ENCODE measurements at regions not wholly inside any gene's neighbourhood (a gene's known extent, or its start where the extent isn't known, plus 50 kb on each side); places are given as distances from the start of the nearest gene placed in this dataset.

- no peak for DNase-seq (ENCODE audit: low spot score)
- Mint-ChIP-seq H3K27me3 (ENCODE audit: unreplicated experiment) (no peaks in the 10 kb centered on the region), H3K36me3 (ENCODE audit: low read depth, unreplicated experiment) (no peaks in the 10 kb centered on the region), H3K9me3 (ENCODE audit: unreplicated experiment) (no peaks in the 10 kb centered on the region), H3K4me3 (ENCODE audit: unreplicated experiment) (no peak overlapping the region), H3K27ac (ENCODE audit: unreplicated experiment) (no peak overlapping the region), H3K4me1 (ENCODE audit: unreplicated experiment) (no peaks in the 10 kb centered on the region)
- TF ChIP-seq, protein P1, sequence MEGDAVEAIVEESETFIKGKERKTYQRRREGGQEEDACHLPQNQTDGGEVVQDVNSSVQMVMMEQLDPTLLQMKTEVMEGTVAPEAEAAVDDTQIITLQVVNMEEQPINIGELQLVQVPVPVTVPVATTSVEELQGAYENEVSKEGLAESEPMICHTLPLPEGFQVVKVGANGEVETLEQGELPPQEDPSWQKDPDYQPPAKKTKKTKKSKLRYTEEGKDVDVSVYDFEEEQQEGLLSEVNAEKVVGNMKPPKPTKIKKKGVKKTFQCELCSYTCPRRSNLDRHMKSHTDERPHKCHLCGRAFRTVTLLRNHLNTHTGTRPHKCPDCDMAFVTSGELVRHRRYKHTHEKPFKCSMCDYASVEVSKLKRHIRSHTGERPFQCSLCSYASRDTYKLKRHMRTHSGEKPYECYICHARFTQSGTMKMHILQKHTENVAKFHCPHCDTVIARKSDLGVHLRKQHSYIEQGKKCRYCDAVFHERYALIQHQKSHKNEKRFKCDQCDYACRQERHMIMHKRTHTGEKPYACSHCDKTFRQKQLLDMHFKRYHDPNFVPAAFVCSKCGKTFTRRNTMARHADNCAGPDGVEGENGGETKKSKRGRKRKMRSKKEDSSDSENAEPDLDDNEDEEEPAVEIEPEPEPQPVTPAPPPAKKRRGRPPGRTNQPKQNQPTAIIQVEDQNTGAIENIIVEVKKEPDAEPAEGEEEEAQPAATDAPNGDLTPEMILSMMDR (IDR thresholded peaks at IDR 0.05; ENCODE audit: unreplicated experiment): no peak
Observed at GRCh38 chr1:30273456-30273855, 449.9 kb downstream of the MATN1 start.

DNA sequence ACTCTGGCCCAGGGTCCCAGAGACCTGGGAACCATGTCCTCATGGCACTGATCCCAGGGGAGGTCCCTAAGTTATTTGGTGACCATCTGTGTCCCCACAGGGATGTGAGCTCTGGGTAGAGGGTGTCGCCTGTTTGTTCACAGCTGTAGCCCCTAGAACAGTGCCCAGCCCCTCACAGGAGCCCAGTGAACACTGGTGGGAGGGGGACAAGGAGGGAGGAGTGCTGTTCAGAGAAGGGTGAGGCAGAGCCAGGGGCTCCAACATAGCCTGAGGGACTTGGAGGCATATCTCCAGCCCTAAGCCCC lies 450.4 kb downstream of the MATN1 start:
- no peak overlapping the region for H3K27ac Mint-ChIP-seq (ENCODE audit: unreplicated experiment)
- no peak for DNase-seq (ENCODE audit: low spot score)
- TF ChIP-seq, protein P1 (IDR thresholded peaks at IDR 0.05; ENCODE audit: unreplicated experiment): no peak
- no peaks in the 10 kb centered on the region for H3K4me1 Mint-ChIP-seq (ENCODE audit: unreplicated experiment)
- H3K36me3 Mint-ChIP-seq (ENCODE audit: low read depth, unreplicated experiment): no peaks in the 10 kb centered on the region
- no peaks in the 10 kb centered on the region for H3K9me3 Mint-ChIP-seq (ENCODE audit: unreplicated experiment)
- H3K27me3 Mint-ChIP-seq (ENCODE audit: unreplicated experiment): no peaks in the 10 kb centered on the region
- H3K4me3 Mint-ChIP-seq (ENCODE audit: unreplicated experiment): no peak overlapping the region

GRCh38 chr1:30272277-30273020 lies 450.9 kb downstream of the MATN1 start:
- Mint-ChIP-seq H3K9me3 (ENCODE audit: unreplicated experiment) (no peaks in the 10 kb centered on the region), H3K27ac (ENCODE audit: unreplicated experiment) (no peak overlapping the region), H3K27me3 (ENCODE audit: unreplicated experiment) (no peaks in the 10 kb centered on the region), H3K4me3 (ENCODE audit: unreplicated experiment) (no peak overlapping the region), H3K4me1 (ENCODE audit: unreplicated experiment) (no peaks in the 10 kb centered on the region), H3K36me3 (ENCODE audit: low read depth, unreplicated experiment) (no peaks in the 10 kb centered on the region)
- DNase-seq (ENCODE audit: low spot score): no peak
- TF ChIP-seq, protein P1 (IDR thresholded peaks at IDR 0.05; ENCODE audit: unreplicated experiment): no peak

- Mint-ChIP-seq H3K4me1 (ENCODE audit: unreplicated experiment) (no peaks in the 10 kb centered on the region), H3K36me3 (ENCODE audit: low read depth, unreplicated experiment) (no peaks in the 10 kb centered on the region), H3K27me3 (ENCODE audit: unreplicated experiment) (no peaks in the 10 kb centered on the region), H3K4me3 (ENCODE audit: unreplicated experiment) (no peak overlapping the region), H3K9me3 (ENCODE audit: unreplicated experiment) (no peaks in the 10 kb centered on the region), H3K27ac (ENCODE audit: unreplicated experiment) (no peak overlapping the region)
- TF ChIP-seq, protein P1 (IDR thresholded peaks at IDR 0.05; ENCODE audit: unreplicated experiment): no peak
- DNase-seq (ENCODE audit: low spot score): no peak
Observed at GRCh38 chr1:30271401-30272276, 451.7 kb downstream of the MATN1 start.

GRCh38 chr1:30270461-30270860 lies 452.9 kb downstream of the MATN1 start:
- DNase-seq (ENCODE audit: low spot score): no peak
- Mint-ChIP-seq H3K27ac (ENCODE audit: unreplicated experiment) (no peak overlapping the region), H3K36me3 (ENCODE audit: low read depth, unreplicated experiment) (no peaks in the 10 kb centered on the region), H3K27me3 (ENCODE audit: unreplicated experiment) (no peaks in the 10 kb centered on the region), H3K4me1 (ENCODE audit: unreplicated experiment) (no peaks in the 10 kb centered on the region), H3K9me3 (ENCODE audit: unreplicated experiment) (no peaks in the 10 kb centered on the region), H3K4me3 (ENCODE audit: unreplicated experiment) (no peak overlapping the region)
- TF ChIP-seq, protein P1 (IDR thresholded peaks at IDR 0.05; ENCODE audit: unreplicated experiment): no peak

Measured in endothelial cell (in vitro differentiated cells).